ENCODE measurements at regions not wholly inside any gene's neighbourhood (a gene's known extent, or its start where the extent isn't known, plus 50 kb on each side); places are given as distances from the start of the nearest gene placed in this dataset.
"Not testable (repeated sequence)": the region's sequence is repeated elsewhere in the genome, so short reads cannot be mapped to it uniquely, and the experiment has no call there.

DNA sequence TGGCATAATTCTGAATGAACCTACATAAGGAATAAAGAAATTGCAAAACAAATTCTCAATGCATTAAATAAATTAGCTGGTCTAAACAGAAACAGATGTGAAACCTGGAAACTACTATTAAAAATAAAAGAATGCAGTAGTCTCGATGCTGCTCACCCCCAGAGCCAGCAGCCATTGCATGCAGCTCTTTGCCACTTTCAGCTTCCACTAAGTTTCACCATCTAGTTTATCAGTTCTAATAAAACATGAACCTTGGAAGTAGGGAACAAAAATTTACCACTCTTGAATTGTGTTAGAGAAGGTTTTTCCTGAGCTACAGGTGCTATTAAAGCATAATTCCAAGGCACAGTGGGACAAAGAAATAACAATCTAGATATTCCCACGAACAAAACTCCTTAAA is 239.4 kb upstream of the HSFY2 start:
- WGBS, 2 donors: 74% methylated on average over 2 of the region's 2 CpGs; no CpG with 5 or more reads in 1 of the 2 donors
- Histone ChIP-seq H3K4me1 (ENCODE audit: control insufficient read depth in 1 of 2, insufficient read depth in 2 of 2, low read length in 2 of 2) (no peaks in the 10 kb centered on the region), H3K9me3 (ENCODE audit: control insufficient read depth, low read length) (no peaks in the 10 kb centered on the region), H3K36me3 (ENCODE audit: control insufficient read depth in 1 of 2, insufficient read depth in 2 of 2, low read length in 1 of 2) (no peaks in the 10 kb centered on the region), H3K27me3 (ENCODE audit: control insufficient read depth in 1 of 2, insufficient read depth in 2 of 2, low read length in 1 of 2) (no peaks in the 10 kb centered on the region), H3K4me3 (ENCODE audit: low read length in 2 of 2) (no peak overlapping the region), H3K27ac (ENCODE audit: low read depth in 1 of 2, low read length in 2 of 2) (no peak overlapping the region)
- intact Hi-C loops (cut with DNase I): no loop called here
- no peak for DNase-seq
- ATAC-seq (ENCODE audit: low FRiP score): no peak

DNA sequence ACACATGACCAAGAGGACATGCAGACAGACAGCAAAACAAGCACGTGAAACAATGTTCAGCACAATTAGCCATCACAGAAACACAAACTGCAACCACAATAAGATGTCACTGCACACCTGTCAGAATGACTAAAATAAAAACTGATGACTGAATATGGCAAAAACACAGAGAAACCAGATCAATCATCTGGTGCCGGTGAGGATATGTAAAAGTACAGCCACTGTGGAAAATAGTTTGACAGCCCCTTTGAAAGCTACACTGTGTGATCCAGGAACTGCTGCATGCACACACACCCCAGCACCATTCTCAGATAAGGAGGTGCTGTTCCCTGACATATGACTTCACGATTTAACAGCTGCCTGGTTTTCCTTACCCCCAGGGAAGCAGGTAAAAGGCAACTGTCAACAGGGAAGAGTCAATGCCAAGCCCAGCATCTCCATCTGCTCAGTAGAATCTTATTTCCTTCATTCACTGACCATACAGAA is 238.1 kb upstream of the HSFY2 start:
- Histone ChIP-seq H3K4me3 (ENCODE audit: low read length in 2 of 2) (no peak overlapping the region), H3K36me3 (ENCODE audit: control insufficient read depth in 1 of 2, insufficient read depth in 2 of 2, low read length in 1 of 2) (no peaks in the 10 kb centered on the region), H3K9me3 (ENCODE audit: control insufficient read depth, low read length) (no peaks in the 10 kb centered on the region), H3K4me1 (ENCODE audit: control insufficient read depth in 1 of 2, insufficient read depth in 2 of 2, low read length in 2 of 2) (no peaks in the 10 kb centered on the region), H3K27me3 (ENCODE audit: control insufficient read depth in 1 of 2, insufficient read depth in 2 of 2, low read length in 1 of 2) (no peaks in the 10 kb centered on the region), H3K27ac (ENCODE audit: low read depth in 1 of 2, low read length in 2 of 2) (no peak overlapping the region)
- intact Hi-C loops (cut with DNase I): no loop called here
- ATAC-seq (ENCODE audit: low FRiP score): no peak
- no peak for DNase-seq
- WGBS, 2 donors: 53% methylated on average over 3 of the region's 3 CpGs; no CpG with 5 or more reads in 1 of the 2 donors

DNA sequence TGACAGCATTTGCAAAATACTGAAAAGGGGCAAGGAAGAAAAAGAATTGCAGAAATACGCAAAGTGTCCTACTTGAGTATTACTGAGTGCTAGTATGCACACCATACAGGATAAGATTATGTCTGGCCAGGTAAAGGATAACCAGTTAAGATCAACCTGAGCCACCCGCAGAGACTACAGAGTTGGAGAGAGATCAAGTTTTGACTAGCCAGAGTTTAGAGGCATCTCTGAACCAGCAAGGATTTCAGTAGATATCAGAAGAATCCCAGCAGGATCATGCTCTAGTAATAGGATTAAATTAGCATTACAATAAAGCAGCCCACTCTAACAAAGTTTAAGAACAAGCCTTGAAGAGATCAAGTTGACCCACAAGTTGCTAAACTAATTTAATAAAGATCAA is 232.7 kb upstream of the HSFY2 start:
- Histone ChIP-seq H3K36me3 (ENCODE audit: control insufficient read depth in 1 of 2, insufficient read depth in 2 of 2, low read length in 1 of 2) (no peaks in the 10 kb centered on the region), H3K27me3 (ENCODE audit: control insufficient read depth in 1 of 2, insufficient read depth in 2 of 2, low read length in 1 of 2) (no peaks in the 10 kb centered on the region), H3K9me3 (ENCODE audit: control insufficient read depth, low read length) (no peaks in the 10 kb centered on the region), H3K4me1 (ENCODE audit: control insufficient read depth in 1 of 2, insufficient read depth in 2 of 2, low read length in 2 of 2) (no peaks in the 10 kb centered on the region), H3K27ac (ENCODE audit: low read depth in 1 of 2, low read length in 2 of 2) (no peak overlapping the region), H3K4me3 (ENCODE audit: low read length in 2 of 2) (no peak overlapping the region)
- ATAC-seq (ENCODE audit: low FRiP score) (no peak), DNase-seq (no peak)
- intact Hi-C loops (cut with DNase I): no loop called here
- 95% methylated on average over 2 of the region's 2 CpGs; no CpG with 5 or more reads in 1 of the 2 donors for WGBS, 2 donors

DNA sequence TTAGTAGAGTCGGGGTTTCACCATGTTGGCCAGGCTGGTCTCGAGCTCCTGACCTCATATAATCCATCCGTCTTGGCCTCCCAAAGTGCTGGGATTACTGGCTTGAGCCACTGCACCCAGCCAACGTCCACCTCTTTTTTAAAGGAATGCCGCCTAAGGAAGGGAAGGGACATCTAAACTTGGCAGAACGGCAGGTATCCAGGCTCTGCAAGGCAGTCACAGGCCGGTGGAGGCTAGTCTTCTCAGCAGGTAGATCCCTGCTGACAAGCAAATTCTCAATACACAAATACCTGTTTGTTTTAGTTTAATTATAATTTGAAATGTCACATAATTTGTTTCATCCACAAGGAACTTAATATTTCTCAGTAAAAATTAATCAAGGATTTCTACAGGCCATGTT is 232.0 kb upstream of the HSFY2 start:
- intact Hi-C loops (cut with DNase I): no loop called here
- WGBS, 2 donors: 95% methylated on average over 7 of the region's 7 CpGs; no CpG with 5 or more reads in 1 of the 2 donors
- ATAC-seq (ENCODE audit: low FRiP score) (no peak), DNase-seq (no peak)
- Histone ChIP-seq H3K4me3 (ENCODE audit: low read length in 2 of 2) (no peak overlapping the region), H3K9me3 (ENCODE audit: control insufficient read depth, low read length) (no peaks in the 10 kb centered on the region), H3K27ac (ENCODE audit: low read depth in 1 of 2, low read length in 2 of 2) (no peak overlapping the region), H3K36me3 (ENCODE audit: control insufficient read depth in 1 of 2, insufficient read depth in 2 of 2, low read length in 1 of 2) (no peaks in the 10 kb centered on the region), H3K27me3 (ENCODE audit: control insufficient read depth in 1 of 2, insufficient read depth in 2 of 2, low read length in 1 of 2) (no peaks in the 10 kb centered on the region), H3K4me1 (ENCODE audit: control insufficient read depth in 1 of 2, insufficient read depth in 2 of 2, low read length in 2 of 2) (no peaks in the 10 kb centered on the region)

DNA sequence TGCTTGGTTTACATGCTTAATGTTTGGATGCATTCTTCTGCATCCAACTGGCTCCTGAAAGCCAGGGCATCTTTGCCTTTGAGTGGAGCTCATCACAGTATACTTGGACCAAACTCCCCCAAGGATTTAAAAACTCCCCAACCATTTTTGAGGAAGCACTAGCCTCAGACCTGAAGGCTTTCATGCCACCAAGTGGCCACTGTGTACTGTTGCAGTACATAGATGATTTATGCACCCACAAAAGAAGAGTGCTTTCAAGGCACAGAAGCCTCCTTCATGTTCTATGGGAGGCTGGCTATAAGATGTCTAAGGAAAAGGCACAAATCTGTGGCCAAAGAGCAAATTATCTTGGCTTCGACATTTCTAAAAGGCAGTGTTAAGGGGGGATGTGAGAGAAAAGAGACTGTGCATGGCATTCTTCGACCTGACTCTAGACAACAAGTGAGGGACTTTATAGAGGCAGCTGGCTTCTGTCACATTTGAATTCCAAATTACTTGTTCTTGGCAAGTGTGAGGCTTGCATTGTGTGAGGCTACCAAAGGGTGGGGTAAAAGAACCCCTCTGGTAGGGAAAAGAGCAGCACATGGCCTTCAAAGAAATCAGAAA is 224.2 kb upstream of the HSFY2 start:
- Histone ChIP-seq H3K4me1 (ENCODE audit: control insufficient read depth in 1 of 2, insufficient read depth in 2 of 2, low read length in 2 of 2) (no peaks in the 10 kb centered on the region), H3K4me3 (ENCODE audit: low read length in 2 of 2) (no peak overlapping the region), H3K9me3 (ENCODE audit: control insufficient read depth, low read length) (no peaks in the 10 kb centered on the region), H3K27ac (ENCODE audit: low read depth in 1 of 2, low read length in 2 of 2) (no peak overlapping the region), H3K27me3 (ENCODE audit: control insufficient read depth in 1 of 2, insufficient read depth in 2 of 2, low read length in 1 of 2) (no peaks in the 10 kb centered on the region), H3K36me3 (ENCODE audit: control insufficient read depth in 1 of 2, insufficient read depth in 2 of 2, low read length in 1 of 2) (no peaks in the 10 kb centered on the region)
- intact Hi-C loops (cut with DNase I): no loop called here
- ATAC-seq (ENCODE audit: low FRiP score) (no peak), DNase-seq (no peak)
- 83% methylated on average over 2 of the region's 2 CpGs; no CpG with 5 or more reads in 1 of the 2 donors for WGBS, 2 donors

DNA sequence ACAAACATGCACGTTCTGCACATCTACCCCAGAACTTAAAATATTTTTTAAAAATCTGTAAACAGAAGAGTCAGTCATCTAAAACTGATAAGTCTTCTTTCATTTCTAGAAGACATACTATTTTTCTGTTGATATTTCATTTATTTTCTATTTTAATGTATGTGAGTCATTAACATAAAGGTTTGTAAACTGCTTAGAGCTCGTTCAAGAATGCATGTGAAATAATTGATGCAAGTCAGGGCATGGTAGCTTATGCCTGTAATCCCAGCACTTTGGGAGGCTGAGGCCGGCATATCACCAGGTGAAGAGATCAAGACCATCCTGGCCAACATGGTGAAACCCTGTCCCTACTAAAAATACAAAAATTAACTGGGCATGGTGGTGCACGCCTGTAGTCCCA is 219.9 kb upstream of the HSFY2 start:
- no peaks in the 10 kb centered on the region for H3K4me1 ChIP-seq (ENCODE audit: control insufficient read depth in 1 of 2, insufficient read depth in 2 of 2, low read length in 2 of 2)
- H3K36me3 ChIP-seq (ENCODE audit: control insufficient read depth in 1 of 2, insufficient read depth in 2 of 2, low read length in 1 of 2): no peaks in the 10 kb centered on the region
- WGBS, 2 donors: 97% methylated on average over 4 of the region's 4 CpGs; no CpG with 5 or more reads in 1 of the 2 donors
- no peak for ATAC-seq (ENCODE audit: low FRiP score)
- H3K9me3 ChIP-seq (ENCODE audit: control insufficient read depth, low read length): no peaks in the 10 kb centered on the region
- intact Hi-C loops (cut with DNase I): no loop called here
- H3K27me3 ChIP-seq (ENCODE audit: control insufficient read depth in 1 of 2, insufficient read depth in 2 of 2, low read length in 1 of 2): no peaks in the 10 kb centered on the region
- no peak overlapping the region for H3K4me3 ChIP-seq (ENCODE audit: low read length in 2 of 2)
- DNase-seq: no peak
- H3K27ac ChIP-seq (ENCODE audit: low read depth in 1 of 2, low read length in 2 of 2): no peak overlapping the region

DNA sequence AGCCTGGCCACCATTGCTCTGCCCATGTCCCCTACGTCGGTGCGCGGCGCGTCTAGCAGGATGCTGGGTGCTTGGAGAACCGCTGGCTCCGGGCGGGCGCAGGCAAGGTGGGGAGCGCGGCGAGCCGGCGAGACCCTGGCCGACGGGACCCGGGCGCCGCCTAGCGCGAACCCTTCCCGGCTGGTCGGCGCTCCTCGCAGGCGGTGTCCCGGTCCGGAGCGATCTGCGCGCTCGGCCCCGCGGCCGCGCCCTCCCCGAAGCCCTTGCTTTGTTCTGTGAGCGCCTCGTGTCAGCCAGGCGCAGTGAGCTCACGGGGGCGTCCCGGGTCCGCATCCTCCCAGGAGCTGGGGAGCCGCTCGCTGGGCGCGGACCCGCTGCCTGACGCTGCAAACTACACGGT is 219.1 kb upstream of the HSFY2 start:
- intact Hi-C loops (cut with DNase I); DNase-seq; H3K9me3 ChIP-seq (ENCODE audit: control insufficient read depth, low read length); H3K4me1 ChIP-seq (ENCODE audit: control insufficient read depth in 1 of 2, insufficient read depth in 2 of 2, low read length in 2 of 2); ATAC-seq (ENCODE audit: low FRiP score); H3K27me3 ChIP-seq (ENCODE audit: control insufficient read depth in 1 of 2, insufficient read depth in 2 of 2, low read length in 1 of 2); H3K4me3 ChIP-seq (ENCODE audit: low read length in 2 of 2); H3K36me3 ChIP-seq (ENCODE audit: control insufficient read depth in 1 of 2, insufficient read depth in 2 of 2, low read length in 1 of 2); H3K27ac ChIP-seq (ENCODE audit: low read depth in 1 of 2, low read length in 2 of 2): not testable (repeated sequence)
- 21% methylated on average over 52 of the region's 52 CpGs; no CpG with 5 or more reads in 1 of the 2 donors for WGBS, 2 donors

DNA sequence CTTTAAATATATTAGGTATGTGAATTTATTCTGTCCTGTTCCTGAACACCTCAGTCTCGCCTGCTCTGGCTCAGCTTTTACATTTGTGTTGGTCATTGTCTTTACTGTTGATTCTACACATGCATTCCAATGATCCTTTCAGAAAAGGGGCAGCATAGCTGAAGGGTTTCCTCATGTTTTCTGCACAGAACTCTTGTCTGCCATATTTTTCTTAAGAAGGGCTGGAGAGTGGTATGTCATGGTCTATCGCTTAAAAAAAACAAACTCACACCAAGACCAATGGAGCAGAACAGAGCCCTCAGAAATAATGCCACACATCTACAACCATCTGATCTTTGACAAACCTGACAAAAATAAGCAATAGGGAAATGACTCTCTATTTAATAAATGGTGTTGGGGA is 215.8 kb upstream of the HSFY2 start:
- intact Hi-C loops (cut with DNase I): no loop called here
- Histone ChIP-seq H3K4me3 (ENCODE audit: low read length in 2 of 2) (no peak overlapping the region), H3K27me3 (ENCODE audit: control insufficient read depth in 1 of 2, insufficient read depth in 2 of 2, low read length in 1 of 2) (no peaks in the 10 kb centered on the region), H3K27ac (ENCODE audit: low read depth in 1 of 2, low read length in 2 of 2) (no peak overlapping the region), H3K9me3 (ENCODE audit: control insufficient read depth, low read length) (no peaks in the 10 kb centered on the region), H3K4me1 (ENCODE audit: control insufficient read depth in 1 of 2, insufficient read depth in 2 of 2, low read length in 2 of 2) (no peaks in the 10 kb centered on the region), H3K36me3 (ENCODE audit: control insufficient read depth in 1 of 2, insufficient read depth in 2 of 2, low read length in 1 of 2) (no peaks in the 10 kb centered on the region)
- no peak for ATAC-seq (ENCODE audit: low FRiP score)
- 78% methylated on average over 2 of the region's 2 CpGs; no CpG with 5 or more reads in 1 of the 2 donors for WGBS, 2 donors
- DNase-seq: no peak

DNA sequence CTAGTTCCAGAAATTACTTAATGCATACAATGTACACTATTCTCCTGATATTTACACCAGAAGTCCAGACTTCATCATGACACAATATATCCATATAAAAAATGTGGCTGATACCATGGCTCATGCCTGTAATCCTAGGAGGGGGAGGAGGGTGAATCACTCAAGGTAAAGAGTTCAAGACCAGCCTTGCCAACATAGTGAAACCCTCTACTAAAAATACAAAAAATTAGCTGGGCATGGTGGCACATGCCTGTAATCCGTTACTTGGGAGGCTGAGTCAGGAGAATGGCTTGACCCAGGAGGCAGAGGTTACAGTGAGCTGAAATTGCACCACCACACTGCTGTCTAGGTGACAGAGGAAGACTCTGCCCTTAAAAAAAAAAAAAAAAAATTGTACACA is 192.5 kb upstream of the HSFY2 start:
- no peaks in the 10 kb centered on the region for H3K36me3 ChIP-seq (ENCODE audit: control insufficient read depth in 1 of 2, insufficient read depth in 2 of 2, low read length in 1 of 2)
- H3K27me3 ChIP-seq (ENCODE audit: control insufficient read depth in 1 of 2, insufficient read depth in 2 of 2, low read length in 1 of 2): no peaks in the 10 kb centered on the region
- DNase-seq (no peak), ATAC-seq (ENCODE audit: low FRiP score) (no peak)
- no peak overlapping the region for H3K27ac ChIP-seq (ENCODE audit: low read depth in 1 of 2, low read length in 2 of 2)
- no peaks in the 10 kb centered on the region for H3K4me1 ChIP-seq (ENCODE audit: control insufficient read depth in 1 of 2, insufficient read depth in 2 of 2, low read length in 2 of 2)
- intact Hi-C loops (cut with DNase I): no loop called here
- H3K9me3 ChIP-seq (ENCODE audit: control insufficient read depth, low read length): no peaks in the 10 kb centered on the region
- no peak overlapping the region for H3K4me3 ChIP-seq (ENCODE audit: low read length in 2 of 2)
- 90% methylated on average over 1 of the region's 1 CpG; no CpG with 5 or more reads in 1 of the 2 donors for WGBS, 2 donors
